ENCODE measurements at regions not wholly inside any gene's neighbourhood (a gene's known extent, or its start where the extent isn't known, plus 50 kb on each side); places are given as distances from the start of the nearest gene placed in this dataset.

DNA sequence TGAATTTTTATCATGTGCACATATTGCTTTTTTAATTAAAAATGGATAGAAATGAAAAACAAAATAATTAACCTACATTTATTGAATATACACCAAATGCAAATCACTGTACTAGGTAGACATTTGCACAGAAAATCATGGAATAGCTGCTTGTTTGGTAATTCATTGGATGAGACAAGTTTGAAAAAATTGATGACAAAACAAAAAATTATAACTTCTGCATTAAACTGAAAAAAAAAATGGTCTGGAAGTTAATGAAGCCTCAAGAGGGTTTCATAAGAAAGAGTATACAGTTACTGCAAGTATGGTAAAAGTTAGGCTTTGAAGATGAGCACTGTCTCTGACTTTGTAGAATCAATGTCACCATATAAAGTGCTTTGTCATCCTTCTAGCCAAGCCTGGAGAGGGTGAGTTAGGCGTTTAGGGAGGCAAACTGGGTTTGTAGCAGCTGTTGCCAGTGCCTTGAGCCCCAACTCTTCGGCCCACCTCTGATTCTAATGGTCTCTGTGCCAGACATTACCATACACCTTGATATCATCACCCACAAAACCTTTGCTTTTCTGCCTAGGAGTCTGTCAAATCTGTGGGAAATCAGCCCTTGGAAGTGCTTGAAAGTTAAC is 291.1 kb upstream of the CLEC14A start:
- TF ChIP-seq, protein P1, sequence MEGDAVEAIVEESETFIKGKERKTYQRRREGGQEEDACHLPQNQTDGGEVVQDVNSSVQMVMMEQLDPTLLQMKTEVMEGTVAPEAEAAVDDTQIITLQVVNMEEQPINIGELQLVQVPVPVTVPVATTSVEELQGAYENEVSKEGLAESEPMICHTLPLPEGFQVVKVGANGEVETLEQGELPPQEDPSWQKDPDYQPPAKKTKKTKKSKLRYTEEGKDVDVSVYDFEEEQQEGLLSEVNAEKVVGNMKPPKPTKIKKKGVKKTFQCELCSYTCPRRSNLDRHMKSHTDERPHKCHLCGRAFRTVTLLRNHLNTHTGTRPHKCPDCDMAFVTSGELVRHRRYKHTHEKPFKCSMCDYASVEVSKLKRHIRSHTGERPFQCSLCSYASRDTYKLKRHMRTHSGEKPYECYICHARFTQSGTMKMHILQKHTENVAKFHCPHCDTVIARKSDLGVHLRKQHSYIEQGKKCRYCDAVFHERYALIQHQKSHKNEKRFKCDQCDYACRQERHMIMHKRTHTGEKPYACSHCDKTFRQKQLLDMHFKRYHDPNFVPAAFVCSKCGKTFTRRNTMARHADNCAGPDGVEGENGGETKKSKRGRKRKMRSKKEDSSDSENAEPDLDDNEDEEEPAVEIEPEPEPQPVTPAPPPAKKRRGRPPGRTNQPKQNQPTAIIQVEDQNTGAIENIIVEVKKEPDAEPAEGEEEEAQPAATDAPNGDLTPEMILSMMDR (IDR thresholded peaks at IDR 0.05) = no peak
- no peak for TF ChIP-seq EZH2 (IDR thresholded peaks at IDR 0.05)

All from neural progenitor cell (in vitro differentiated cells).